A549 (cell line): ENCODE measurements at regions not wholly inside any gene's neighbourhood (a gene's known extent, or its start where the extent isn't known, plus 50 kb on each side); places are given as distances from the start of the nearest gene placed in this dataset.
"Not testable (repeated sequence)": the region's sequence is repeated elsewhere in the genome, so short reads cannot be mapped to it uniquely, and the experiment has no call there.

Source experiments
- ATAC-seq, 2 experiments: fragments of 200-7000 bp in 1 of 2; fragments of >200 bp in 1 of 2; cut with Nextera tagmentation in 1 of 2; cut with Tn5 transposase in 1 of 2; 3 replicates each; pipeline versions ENCODE4 v1.8.0 to v1.9.1; 2018 to 2020; ENCODE audit warnings: mild to moderate bottlenecking in 1 of 2, moderate library complexity in 1 of 2
- CTCF ChIA-PET: fragments of 300-600 bp; sonication (Branson Sonifier 250); formaldehyde crosslinking; extraction: SDS; loops from one replicate; lab custom pipeline; 2021; ENCODE audit warnings: antibody characterized with exemption, inconsistent platforms; lab: Yijun Ruan, JAX
- POLR2A ChIA-PET: fragments of 350-600 bp; formaldehyde crosslinking; extraction: SDS; loops from one replicate; lab custom pipeline; 2021; ENCODE audit warnings: antibody characterized with exemption, inconsistent platforms; lab: Yijun Ruan, JAX
- DNase-seq, 2 experiments: peaks; one replicate each; pipeline versions ENCODE4 v3.0.0 to v3.0.0-alpha.2; 2011 to 2016; ENCODE audit warnings: low read depth in 1 of 2, low spot score in 1 of 2
- FAIRE-seq: peaks from 2 replicates; lab custom pipeline; 2011; peaks lifted over from hg19 to GRCh38; lab: Jason Lieb, UNC
- H3K27ac ChIP-seq, 2 experiments: fragments of >200 bp; sonication (Bioruptor Twin); formaldehyde crosslinking; 3 replicates each; pipeline ENCODE4 v1.5.1; 2016 to 2017
- H3K4me1 ChIP-seq: fragments of >200 bp; sonication (Bioruptor Twin); formaldehyde crosslinking; 3 replicates; pipeline ENCODE4 v1.6.1; 2016
- H3K4me2 ChIP-seq: fragments of >200 bp; sonication (Bioruptor Twin); formaldehyde crosslinking; 3 replicates; pipeline ENCODE4 v1.6.1; 2016
- H3K4me3 ChIP-seq: fragments of >200 bp; sonication (Bioruptor Twin); formaldehyde crosslinking; 3 replicates; pipeline ENCODE4 v1.5.1; 2016
- H3K9me3 ChIP-seq: fragments of >200 bp; sonication (Bioruptor Twin); formaldehyde crosslinking; 3 replicates; pipeline ENCODE4 v1.6.1; 2016
- ATOH8 ChIP-seq: fragments of 250-450 bp; sonication (Bioruptor Pico); IDR thresholded peaks from 2 replicates; pipeline ENCODE4 v1.5.0; 2020; ENCODE audit warnings: low read depth, mild to moderate bottlenecking, moderate library complexity
- BCL3 ChIP-seq: fragments of >200 bp; sonication (Bioruptor Twin); formaldehyde crosslinking; IDR thresholded peaks from 3 replicates; pipeline ENCODE4 v1.6.1; 2016
- CBX8 ChIP-seq: fragments of 200-600 bp; sonication (generic); IDR thresholded peaks from 2 replicates; pipeline ENCODE4 v1.6.1; 2016
- CEBPB ChIP-seq, 2 experiments: fragments of >200 bp in 1 of 2; sonication (Bioruptor Twin) in 1 of 2; formaldehyde crosslinking in 1 of 2; IDR thresholded peaks; 2 replicates each; pipeline ENCODE4 v1.6.1; 2012 to 2016
- EHF ChIP-seq: fragments of 250-450 bp; sonication (Bioruptor Pico); IDR thresholded peaks from 2 replicates; pipeline ENCODE4 v1.5.0; 2020; ENCODE audit warnings: mild to moderate bottlenecking
- EP300 ChIP-seq, 2 experiments: fragments of >200 bp; sonication (Bioruptor Twin); formaldehyde crosslinking; IDR thresholded peaks; 2 replicates in 1 of 2; 3 replicates in 1 of 2; pipeline ENCODE4 v1.6.1; 2016 to 2017
- ESRRA ChIP-seq: fragments of 150-350 bp; IDR thresholded peaks from 2 replicates; pipeline ENCODE4 v1.6.1; 2014; ENCODE audit warnings: mild to moderate bottlenecking, low read length, borderline replicate concordance
- FOSL2 ChIP-seq, 2 experiments: fragments of 450-650 bp in 1 of 2; fragments of >200 bp in 1 of 2; sonication (Bioruptor Twin) in 1 of 2; formaldehyde crosslinking; IDR thresholded peaks; 2 replicates each; pipeline versions ENCODE4 v1.5.0 to v1.6.1; 2016 to 2020; ENCODE audit warnings: mild to moderate bottlenecking in 1 of 2, moderate library complexity in 1 of 2
- FOXS1 ChIP-seq: fragments of 250-450 bp; sonication (Bioruptor Pico); IDR thresholded peaks from 2 replicates; pipeline ENCODE4 v1.5.0; 2020; ENCODE audit warnings: mild to moderate bottlenecking, moderate library complexity
- HDAC2 ChIP-seq: fragments of 200-600 bp; sonication (generic); IDR thresholded peaks from 2 replicates; pipeline ENCODE4 v1.6.1; 2016
- HEYL ChIP-seq: fragments of 250-450 bp; sonication (Bioruptor Pico); IDR thresholded peaks from 2 replicates; pipeline ENCODE4 v1.8.0; 2021; ENCODE audit warnings: mild to moderate bottlenecking, moderate library complexity
- HOXA7 ChIP-seq: fragments of 250-450 bp; sonication (Bioruptor Pico); IDR thresholded peaks from 2 replicates; pipeline ENCODE4 v1.5.0; 2020; ENCODE audit warnings: mild to moderate bottlenecking, moderate library complexity
- JUN ChIP-seq, 2 experiments: fragments of >200 bp; sonication (Bioruptor Twin); formaldehyde crosslinking; IDR thresholded peaks; 2 replicates in 1 of 2; 3 replicates in 1 of 2; pipeline ENCODE4 v1.6.1; 2016 to 2017
- JUNB ChIP-seq: fragments of >200 bp; sonication (Bioruptor Twin); formaldehyde crosslinking; IDR thresholded peaks from 2 replicates; pipeline ENCODE4 v1.6.1; 2016
- KDM5A ChIP-seq: fragments of 200-600 bp; sonication (generic); IDR thresholded peaks from 2 replicates; pipeline ENCODE4 v1.6.1; 2016; ENCODE audit warnings: antibody characterized with exemption, mild to moderate bottlenecking
- MAZ ChIP-seq: fragments of 150-350 bp; IDR thresholded peaks from 2 replicates; pipeline ENCODE4 v1.6.1; 2014; ENCODE audit warnings: antibody characterized with exemption, low read depth, low read length, borderline replicate concordance
- NFE2L2 ChIP-seq: fragments of 150-350 bp; conservative IDR thresholded peaks from 2 replicates; pipeline ENCODE4 v1.6.1; 2014; ENCODE audit warnings: low read length
- NPAS2 ChIP-seq: fragments of 250-450 bp; sonication (Bioruptor Pico); IDR thresholded peaks from 2 replicates; pipeline ENCODE4 v1.8.0; 2022; ENCODE audit warnings: mild to moderate bottlenecking, moderate library complexity, borderline replicate concordance
- POLR2A ChIP-seq: IDR thresholded peaks from 2 replicates; pipeline ENCODE4 v1.6.1; 2012; ENCODE audit warnings: mild to moderate bottlenecking, low read length
- RARB ChIP-seq: fragments of 250-450 bp; sonication (Bioruptor Pico); IDR thresholded peaks from 2 replicates; pipeline ENCODE4 v1.8.0; 2021; ENCODE audit warnings: mild to moderate bottlenecking, moderate library complexity
- RNF2 ChIP-seq: fragments of 200-600 bp; sonication (generic); IDR thresholded peaks from 2 replicates; pipeline ENCODE4 v1.6.1; 2016; ENCODE audit warnings: low read depth, mild to moderate bottlenecking, antibody characterized with exemption, moderate library complexity, borderline replicate concordance
- SREBF2 ChIP-seq: fragments of 450-650 bp; IDR thresholded peaks from 2 replicates; pipeline ENCODE4 v1.6.1; 2014; ENCODE audit warnings: mild to moderate bottlenecking, moderate library complexity
- TFCP2L1 ChIP-seq: fragments of 250-450 bp; sonication (Bioruptor Pico); IDR thresholded peaks from 2 replicates; pipeline ENCODE4 v1.5.0; 2021; ENCODE audit warnings: mild to moderate bottlenecking
- WGBS: methylation state at CpG from one replicate; pipeline ENCODE4 v1.1.6; 2017; ENCODE audit errors: missing lambda C conversion rate; 5-methylcytosine and 5-hydroxymethylcytosine counted together
- TF ChIP-seq, protein P1 (sequence below): fragments of 150-350 bp; IDR thresholded peaks from 2 replicates; pipeline ENCODE4 v1.6.1; 2014; ENCODE audit warnings: low read depth, mild to moderate bottlenecking, low read length
- TF ChIP-seq, protein P2 (sequence below): fragments of >200 bp; sonication (Bioruptor Twin); formaldehyde crosslinking; IDR thresholded peaks from 3 replicates; pipeline ENCODE4 v1.5.1; 2016
- TF ChIP-seq, protein P3 (sequence below): IDR thresholded peaks from 2 replicates; pipeline ENCODE4 v1.6.1; 2012

DNA sequence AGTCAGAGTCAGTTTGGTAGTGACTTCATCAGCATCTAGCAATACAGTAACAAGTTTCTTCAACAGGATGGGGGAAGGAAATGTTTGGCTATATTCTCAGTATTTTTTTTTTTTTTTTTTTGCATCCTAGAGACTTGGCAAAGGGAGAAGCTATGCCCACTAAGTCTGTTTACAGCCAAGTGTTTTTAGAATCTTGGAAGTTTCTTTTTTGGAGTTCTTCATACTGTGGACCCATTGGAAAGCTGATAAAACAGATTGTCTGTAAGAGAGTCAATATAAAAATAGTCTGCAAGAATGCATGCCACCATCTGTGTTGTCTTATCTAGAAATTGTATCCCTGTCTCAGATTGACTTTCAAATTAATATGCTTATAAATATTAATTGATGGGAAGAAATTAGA lies 171.2 kb downstream of the ADCYAP1 start:
- no peak overlapping the region for H3K4me3 ChIP-seq
- DNase-seq (no peak), ATAC-seq (no peak), FAIRE-seq (no peak)
- H3K27ac ChIP-seq = no peak overlapping the region
- TF ChIP-seq, protein P1, sequence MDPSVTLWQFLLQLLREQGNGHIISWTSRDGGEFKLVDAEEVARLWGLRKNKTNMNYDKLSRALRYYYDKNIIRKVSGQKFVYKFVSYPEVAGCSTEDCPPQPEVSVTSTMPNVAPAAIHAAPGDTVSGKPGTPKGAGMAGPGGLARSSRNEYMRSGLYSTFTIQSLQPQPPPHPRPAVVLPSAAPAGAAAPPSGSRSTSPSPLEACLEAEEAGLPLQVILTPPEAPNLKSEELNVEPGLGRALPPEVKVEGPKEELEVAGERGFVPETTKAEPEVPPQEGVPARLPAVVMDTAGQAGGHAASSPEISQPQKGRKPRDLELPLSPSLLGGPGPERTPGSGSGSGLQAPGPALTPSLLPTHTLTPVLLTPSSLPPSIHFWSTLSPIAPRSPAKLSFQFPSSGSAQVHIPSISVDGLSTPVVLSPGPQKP = no peak
- TF ChIP-seq EP300 (IDR thresholded peaks at IDR 0.05) = no peak
- no peak for TF ChIP-seq CBX8
- no peak for TF ChIP-seq EHF (CRISPR knock-in tag)
- no peak for TF ChIP-seq JUNB
- no peak for TF ChIP-seq RARB
- no peak for TF ChIP-seq ESRRA
- no peak for TF ChIP-seq KDM5A
- no peak for TF ChIP-seq ATOH8 (CRISPR knock-in tag)
- TF ChIP-seq FOXS1 (CRISPR knock-in tag) = no peak
- no peak for TF ChIP-seq SREBF2
- TF ChIP-seq JUN (IDR thresholded peaks at IDR 0.05) = no peak
- no peak for TF ChIP-seq HOXA7 (CRISPR knock-in tag)
- TF ChIP-seq NFE2L2 = no peak
- TF ChIP-seq HDAC2 = no peak
- TF ChIP-seq HEYL (CRISPR knock-in tag) = no peak
- no peak overlapping the region for H3K4me2 ChIP-seq
- ChIA-PET POLR2A (no interaction called here), CTCF (no interaction called here)
- no peaks in the 10 kb centered on the region for H3K4me1 ChIP-seq
- H3K9me3 ChIP-seq = no peaks in the 10 kb centered on the region

DNA sequence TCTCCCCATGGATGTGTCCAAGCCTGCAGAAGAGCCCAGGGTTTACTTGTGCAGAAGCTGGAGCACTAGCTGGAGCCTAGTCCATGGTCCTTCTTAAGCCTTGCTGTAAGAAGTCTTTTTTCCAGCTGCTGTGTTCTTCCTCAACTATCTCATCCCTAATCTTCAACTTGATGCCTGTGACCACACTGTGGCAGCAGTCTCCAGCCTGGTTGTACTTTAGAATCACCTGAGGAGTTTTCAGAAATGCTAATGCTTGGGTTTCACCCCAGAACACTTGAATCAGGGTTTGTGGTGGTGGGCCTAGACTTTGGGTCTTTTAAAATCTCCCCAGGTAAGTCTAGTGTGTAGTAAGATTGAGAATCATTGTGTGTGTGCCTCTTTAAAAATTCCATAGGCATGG lies 173.6 kb downstream of the ADCYAP1 start:
- no peaks in the 10 kb centered on the region for H3K4me1 ChIP-seq
- POLR2A ChIA-PET = no interaction called here
- no peaks in the 10 kb centered on the region for H3K9me3 ChIP-seq
- CTCF ChIA-PET = no interaction called here
- TF ChIP-seq RNF2 = no peak
- no peak for TF ChIP-seq FOSL2 (IDR thresholded peaks at IDR 0.05)
- TF ChIP-seq FOSL2 (CRISPR knock-in tag; IDR thresholded peaks at IDR 0.05) = no peak
- no peak for TF ChIP-seq BCL3
- TF ChIP-seq, protein P2, sequence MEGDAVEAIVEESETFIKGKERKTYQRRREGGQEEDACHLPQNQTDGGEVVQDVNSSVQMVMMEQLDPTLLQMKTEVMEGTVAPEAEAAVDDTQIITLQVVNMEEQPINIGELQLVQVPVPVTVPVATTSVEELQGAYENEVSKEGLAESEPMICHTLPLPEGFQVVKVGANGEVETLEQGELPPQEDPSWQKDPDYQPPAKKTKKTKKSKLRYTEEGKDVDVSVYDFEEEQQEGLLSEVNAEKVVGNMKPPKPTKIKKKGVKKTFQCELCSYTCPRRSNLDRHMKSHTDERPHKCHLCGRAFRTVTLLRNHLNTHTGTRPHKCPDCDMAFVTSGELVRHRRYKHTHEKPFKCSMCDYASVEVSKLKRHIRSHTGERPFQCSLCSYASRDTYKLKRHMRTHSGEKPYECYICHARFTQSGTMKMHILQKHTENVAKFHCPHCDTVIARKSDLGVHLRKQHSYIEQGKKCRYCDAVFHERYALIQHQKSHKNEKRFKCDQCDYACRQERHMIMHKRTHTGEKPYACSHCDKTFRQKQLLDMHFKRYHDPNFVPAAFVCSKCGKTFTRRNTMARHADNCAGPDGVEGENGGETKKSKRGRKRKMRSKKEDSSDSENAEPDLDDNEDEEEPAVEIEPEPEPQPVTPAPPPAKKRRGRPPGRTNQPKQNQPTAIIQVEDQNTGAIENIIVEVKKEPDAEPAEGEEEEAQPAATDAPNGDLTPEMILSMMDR = no peak
- TF ChIP-seq ATOH8 (CRISPR knock-in tag) = no peak
- TF ChIP-seq NPAS2 (CRISPR knock-in tag) = no peak
- TF ChIP-seq, protein P3, sequence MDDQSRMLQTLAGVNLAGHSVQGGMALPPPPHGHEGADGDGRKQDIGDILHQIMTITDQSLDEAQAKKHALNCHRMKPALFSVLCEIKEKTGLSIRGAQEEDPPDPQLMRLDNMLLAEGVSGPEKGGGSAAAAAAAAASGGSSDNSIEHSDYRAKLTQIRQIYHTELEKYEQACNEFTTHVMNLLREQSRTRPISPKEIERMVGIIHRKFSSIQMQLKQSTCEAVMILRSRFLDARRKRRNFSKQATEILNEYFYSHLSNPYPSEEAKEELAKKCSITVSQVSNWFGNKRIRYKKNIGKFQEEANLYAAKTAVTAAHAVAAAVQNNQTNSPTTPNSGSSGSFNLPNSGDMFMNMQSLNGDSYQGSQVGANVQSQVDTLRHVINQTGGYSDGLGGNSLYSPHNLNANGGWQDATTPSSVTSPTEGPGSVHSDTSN = no peak
- TF ChIP-seq TFCP2L1 (CRISPR knock-in tag) = no peak
- TF ChIP-seq CEBPB (IDR thresholded peaks at IDR 0.05) = no peak
- no peak for TF ChIP-seq KDM5A
- TF ChIP-seq, protein P1 = no peak
- TF ChIP-seq POLR2A = no peak
- no peak for TF ChIP-seq MAZ
- no peak for TF ChIP-seq EP300 (IDR thresholded peaks at IDR 0.05)
- no peak for DNase-seq
- no peak for ATAC-seq
- FAIRE-seq = no peak
- H3K4me2 ChIP-seq = no peak overlapping the region
- no peak overlapping the region for H3K27ac ChIP-seq
- H3K4me3 ChIP-seq = no peak overlapping the region

- H3K27ac ChIP-seq, H3K4me1 ChIP-seq, ATAC-seq, H3K4me2 ChIP-seq, POLR2A ChIA-PET, DNase-seq, CTCF ChIA-PET, FAIRE-seq, H3K9me3 ChIP-seq, H3K4me3 ChIP-seq: not testable (repeated sequence)
- WGBS = 16% methylated on average over 5 of the region's 5 CpGs
Measured at GRCh38 chr18:1083675-1084074, 179.0 kb downstream of the ADCYAP1 start.
